Retinal pigment epithelial cell (primary cell): ENCODE measurements at regions not wholly inside any gene's neighbourhood (a gene's known extent, or its start where the extent isn't known, plus 50 kb on each side); places are given as distances from the start of the nearest gene placed in this dataset.
"Not testable (repeated sequence)": the region's sequence is repeated elsewhere in the genome, so short reads cannot be mapped to it uniquely, and the experiment has no call there.

ENCODE experiments used
- DNase-seq: peaks from one replicate; pipeline ENCODE4 v3.0.0-alpha.2; 2010; ENCODE audit warnings: low read depth
- H3K4me3 ChIP-seq: 2 replicates; pipeline ENCODE4 v1.5.1; 2011; ENCODE audit warnings: mild to moderate bottlenecking, low read length, control low read depth, moderate library complexity
- CTCF ChIP-seq: conservative IDR thresholded peaks from 2 replicates; pipeline ENCODE4 v1.5.1; 2011; ENCODE audit warnings: low read depth, low read length, control low read depth, inconsistent platforms

- no peak overlapping the region for H3K4me3 ChIP-seq
- DNase-seq = no peak
- TF ChIP-seq CTCF = no peak
Measured at GRCh38 chr15:39025881-39026280, 461.3 kb upstream of the RASGRP1 start.

- no peak for TF ChIP-seq CTCF
- DNase-seq = no peak
- no peak overlapping the region for H3K4me3 ChIP-seq
Measured at GRCh38 chr15:39028069-39028468, 463.5 kb upstream of the RASGRP1 start.

- TF ChIP-seq CTCF = no peak
- H3K4me3 ChIP-seq = no peak overlapping the region
- DNase-seq = no peak
Measured at GRCh38 chr15:39029741-39030140, 465.1 kb upstream of the RASGRP1 start.

GRCh38 chr15:39030291-39031070 lies 465.9 kb upstream of the RASGRP1 start:
- no peak for TF ChIP-seq CTCF
- DNase-seq = no peak
- H3K4me3 ChIP-seq = no peak overlapping the region

GRCh38 chr15:39031596-39031995 lies 467.0 kb upstream of the RASGRP1 start:
- no peak overlapping the region for H3K4me3 ChIP-seq
- no peak for DNase-seq
- no peak for TF ChIP-seq CTCF

- TF ChIP-seq CTCF = no peak
- no peak for DNase-seq
- no peak overlapping the region for H3K4me3 ChIP-seq
Measured at GRCh38 chr15:39034816-39035215, 470.2 kb upstream of the RASGRP1 start.

- not testable (repeated sequence) for H3K4me3 ChIP-seq, DNase-seq
Measured at GRCh38 chr15:39037611-39038010, 473.0 kb upstream of the RASGRP1 start.
